HG02610 (cell line): ENCODE measurements at regions not wholly inside any gene's neighbourhood (a gene's known extent, or its start where the extent isn't known, plus 50 kb on each side); places are given as distances from the start of the nearest gene placed in this dataset.

Source experiments
- ATAC-seq: cut with Tn5 transposase; IDR thresholded peaks from one replicate; pipeline ENCODE4 v1.9.1; 2021; ENCODE audit warnings: mild to moderate bottlenecking, moderate library complexity; ENCODE audit not compliant: unreplicated experiment

GRCh38 chr4:167645358-167645757 lies 411.1 kb upstream of the SPOCK3 start:
- no peak for ATAC-seq

- no peak for ATAC-seq
Observed at GRCh38 chr4:167652267-167652666, 418.0 kb upstream of the SPOCK3 start.

- ATAC-seq = no peak
Observed at GRCh38 chr4:167688660-167689142, 403.6 kb upstream of the ANXA10 start.

GRCh38 chr4:167702391-167702790 lies 389.9 kb upstream of the ANXA10 start:
- ATAC-seq = no peak

GRCh38 chr4:167711517-167711916 lies 380.8 kb upstream of the ANXA10 start:
- ATAC-seq = no peak

- ATAC-seq = no peak
Observed at GRCh38 chr4:167713756-167714155, 378.6 kb upstream of the ANXA10 start.

GRCh38 chr4:167715176-167715575 lies 377.2 kb upstream of the ANXA10 start:
- no peak for ATAC-seq

GRCh38 chr4:167717495-167717894 lies 374.8 kb upstream of the ANXA10 start:
- no peak for ATAC-seq

GRCh38 chr4:167721617-167722486 lies 370.5 kb upstream of the ANXA10 start:
- no peak for ATAC-seq

- ATAC-seq = no peak
Observed at GRCh38 chr4:167722487-167722808, 369.9 kb upstream of the ANXA10 start.

- ATAC-seq = no peak
Observed at GRCh38 chr4:167724941-167725340, 367.4 kb upstream of the ANXA10 start.

GRCh38 chr4:167730769-167731168 lies 361.6 kb upstream of the ANXA10 start:
- ATAC-seq = no peak

GRCh38 chr4:167745024-167745687 lies 347.2 kb upstream of the ANXA10 start:
- no peak for ATAC-seq

GRCh38 chr4:167767281-167767680 lies 325.1 kb upstream of the ANXA10 start:
- no peak for ATAC-seq

GRCh38 chr4:167774646-167775045 lies 317.7 kb upstream of the ANXA10 start:
- ATAC-seq = no peak

- no peak for ATAC-seq
Observed at GRCh38 chr4:167775375-167775774, 317.0 kb upstream of the ANXA10 start.

GRCh38 chr4:167779280-167779679 lies 313.1 kb upstream of the ANXA10 start:
- no peak for ATAC-seq

- ATAC-seq = no peak
Observed at GRCh38 chr4:167779864-167780263, 312.5 kb upstream of the ANXA10 start.

- no peak for ATAC-seq
Observed at GRCh38 chr4:167784826-167785225, 307.5 kb upstream of the ANXA10 start.

GRCh38 chr4:167785523-167785922 lies 306.8 kb upstream of the ANXA10 start:
- ATAC-seq = no peak

GRCh38 chr4:167786504-167786903 lies 305.8 kb upstream of the ANXA10 start:
- no peak for ATAC-seq

GRCh38 chr4:167787231-167787630 lies 305.1 kb upstream of the ANXA10 start:
- no peak for ATAC-seq
